Vagina (tissue), 2 donors: ENCODE measurements at regions not wholly inside any gene's neighbourhood (a gene's known extent, or its start where the extent isn't known, plus 50 kb on each side); places are given as distances from the start of the nearest gene placed in this dataset.

Experiments
- DNase-seq, 2 donors: peaks; one replicate each; pipeline ENCODE4 v3.0.0-alpha.2; 2017; ENCODE audit errors: extremely low spot score in 2 of 2
- H3K27ac ChIP-seq: fragments of 200-600 bp; sonication (generic); one replicate; pipeline ENCODE4 v1.5.1; 2019
- H3K27me3 ChIP-seq: fragments of 200-600 bp; sonication (generic); one replicate; pipeline ENCODE4 v1.5.1; 2019
- H3K36me3 ChIP-seq, 2 donors: fragments of 200-600 bp; sonication (generic); one replicate each; pipeline ENCODE4 v1.5.1; 2017 to 2019
- H3K4me1 ChIP-seq: fragments of 200-600 bp; sonication (generic); one replicate; pipeline ENCODE4 v1.5.1; 2019
- H3K4me3 ChIP-seq, 2 donors: fragments of 200-600 bp; sonication (generic); 1 replicate in 1 of 2; 2 replicates in 1 of 2; pipeline ENCODE4 v1.5.1; 2016 to 2019
- H3K9me3 ChIP-seq: fragments of 200-600 bp; sonication (generic); one replicate; pipeline ENCODE4 v1.5.1; 2019
- POLR2A ChIP-seq, 2 donors: fragments of 450-650 bp; IDR thresholded peaks; one replicate each; pipeline ENCODE4 v1.6.1; 2017; ENCODE audit warnings: antibody characterized with exemption in 2 of 2, mild to moderate bottlenecking in 2 of 2, moderate library complexity in 2 of 2
- POLR2AphosphoS5 ChIP-seq, 2 donors: sonication (generic); formaldehyde crosslinking; IDR thresholded peaks; one replicate each; pipeline ENCODE4 v1.9.0; 2017; ENCODE audit warnings: antibody characterized with exemption in 2 of 2, mild to moderate bottlenecking in 2 of 2, low read depth in 1 of 2; ENCODE audit not compliant: insufficient read depth in 1 of 2
- intact Hi-C: fragments of 100-400 bp; cut with DNase I; formaldehyde crosslinking; loops from one replicate; pipeline ENCODE4 v1.15.1; 2023
- TF ChIP-seq, protein P1 (sequence below), 3 experiments: fragments of 450-650 bp in 2 of 3; fragments of 200-600 bp in 1 of 3; sonication (generic) in 1 of 3; IDR thresholded peaks; one replicate each; pipeline ENCODE4 v1.5.1; 2017 to 2019; ENCODE audit warnings: antibody characterized with exemption in 3 of 3, mild to moderate bottlenecking in 2 of 3, moderate library complexity in 2 of 3

DNA sequence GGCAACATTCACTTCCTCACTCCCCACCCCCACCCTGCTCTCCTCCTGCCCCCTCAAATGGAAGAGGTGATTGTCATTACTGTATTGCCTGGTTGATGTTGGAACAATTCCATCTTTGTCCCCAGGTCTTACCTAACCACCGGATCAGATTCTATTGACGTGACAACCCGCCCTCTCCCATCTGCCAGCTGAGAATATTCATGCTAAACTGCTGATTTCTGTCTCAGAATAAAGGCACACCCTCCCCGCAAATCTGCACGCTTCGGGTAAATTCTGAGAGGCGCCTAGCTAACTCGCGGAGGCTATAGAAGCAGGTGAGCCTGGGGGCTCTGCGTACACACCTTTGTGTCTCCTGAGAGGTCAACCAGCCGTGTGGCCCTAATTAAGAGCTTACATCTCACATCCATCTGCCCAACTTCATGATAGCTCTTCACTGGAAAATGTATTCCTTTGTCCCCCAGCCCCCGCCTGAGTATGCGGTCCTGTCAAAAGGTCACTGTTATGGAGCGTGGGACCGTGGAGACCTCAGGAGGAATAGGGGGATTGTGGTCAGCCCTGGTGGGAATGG lies 1054.3 kb downstream of the VRK1 start:
- H3K27ac ChIP-seq, result no peak overlapping the region
- no peaks in the 10 kb centered on the region for H3K4me1 ChIP-seq
- H3K27me3 ChIP-seq, result no peaks in the 10 kb centered on the region
- H3K36me3 ChIP-seq, result no peaks in the 10 kb centered on the region
- H3K4me3 ChIP-seq, result no peak overlapping the region
- intact Hi-C loops, result no loop called here
- no peaks in the 10 kb centered on the region for H3K9me3 ChIP-seq
- peak in 1 of 2 donors; percentile 56 for DNase-seq
- TF ChIP-seq POLR2AphosphoS5 (IDR thresholded peaks at IDR 0.05; ENCODE audit: insufficient read depth in 1 of 2, low read depth in 1 of 2) (no peak), POLR2A (IDR thresholded peaks at IDR 0.05) (no peak)
- TF ChIP-seq, protein P1, sequence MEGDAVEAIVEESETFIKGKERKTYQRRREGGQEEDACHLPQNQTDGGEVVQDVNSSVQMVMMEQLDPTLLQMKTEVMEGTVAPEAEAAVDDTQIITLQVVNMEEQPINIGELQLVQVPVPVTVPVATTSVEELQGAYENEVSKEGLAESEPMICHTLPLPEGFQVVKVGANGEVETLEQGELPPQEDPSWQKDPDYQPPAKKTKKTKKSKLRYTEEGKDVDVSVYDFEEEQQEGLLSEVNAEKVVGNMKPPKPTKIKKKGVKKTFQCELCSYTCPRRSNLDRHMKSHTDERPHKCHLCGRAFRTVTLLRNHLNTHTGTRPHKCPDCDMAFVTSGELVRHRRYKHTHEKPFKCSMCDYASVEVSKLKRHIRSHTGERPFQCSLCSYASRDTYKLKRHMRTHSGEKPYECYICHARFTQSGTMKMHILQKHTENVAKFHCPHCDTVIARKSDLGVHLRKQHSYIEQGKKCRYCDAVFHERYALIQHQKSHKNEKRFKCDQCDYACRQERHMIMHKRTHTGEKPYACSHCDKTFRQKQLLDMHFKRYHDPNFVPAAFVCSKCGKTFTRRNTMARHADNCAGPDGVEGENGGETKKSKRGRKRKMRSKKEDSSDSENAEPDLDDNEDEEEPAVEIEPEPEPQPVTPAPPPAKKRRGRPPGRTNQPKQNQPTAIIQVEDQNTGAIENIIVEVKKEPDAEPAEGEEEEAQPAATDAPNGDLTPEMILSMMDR (IDR thresholded peaks at IDR 0.05), result no peak

DNA sequence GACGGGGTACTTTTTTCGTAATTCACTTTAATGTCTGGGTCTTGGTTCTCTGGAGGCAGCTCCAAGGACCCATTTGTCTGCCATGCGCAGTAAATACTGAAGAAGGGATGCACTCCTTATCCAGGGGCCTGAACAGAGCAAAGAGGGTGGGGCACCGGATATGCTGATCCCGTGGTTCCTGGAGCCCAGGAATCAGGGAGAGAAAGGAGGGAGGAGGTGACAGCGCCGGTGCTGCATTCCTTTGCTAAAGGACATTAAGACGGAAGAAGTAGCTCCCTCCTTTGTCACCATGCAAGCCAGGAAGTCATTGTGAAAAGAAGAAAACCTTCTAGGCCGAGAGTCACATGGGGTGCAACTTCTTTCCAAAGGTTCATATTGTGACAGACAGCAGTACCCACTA lies 1057.7 kb downstream of the VRK1 start:
- TF ChIP-seq POLR2AphosphoS5 (IDR thresholded peaks at IDR 0.05; ENCODE audit: insufficient read depth in 1 of 2, low read depth in 1 of 2) (no peak), POLR2A (IDR thresholded peaks at IDR 0.05) (no peak)
- TF ChIP-seq, protein P1 (IDR thresholded peaks at IDR 0.05), result no peak
- DNase-seq, result peak in 1 of 2 donors; percentile 19
- Histone ChIP-seq H3K4me1 (no peaks in the 10 kb centered on the region), H3K4me3 (no peak overlapping the region), H3K36me3 (no peaks in the 10 kb centered on the region), H3K9me3 (no peaks in the 10 kb centered on the region), H3K27ac (no peak overlapping the region), H3K27me3 (no peaks in the 10 kb centered on the region)
- intact Hi-C loops, result no loop called here

DNA sequence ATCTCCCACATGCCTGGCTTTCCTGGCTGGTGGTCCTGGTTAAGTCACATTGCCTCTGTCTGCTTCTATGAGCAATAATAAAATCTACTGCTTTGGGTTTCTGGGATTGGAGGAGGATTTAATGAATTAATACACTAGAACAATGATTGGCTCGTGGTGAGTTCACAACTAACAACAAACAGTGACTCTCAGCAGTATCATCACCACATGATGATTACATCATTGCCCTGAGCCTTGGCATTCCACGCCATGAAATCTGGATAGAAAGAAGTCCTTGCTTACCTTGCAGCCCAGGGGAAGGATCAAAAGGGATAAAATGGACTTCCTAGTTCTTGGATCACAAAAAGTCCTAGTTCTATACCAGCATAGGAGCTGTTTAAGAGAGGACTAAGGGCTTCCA lies 1069.0 kb downstream of the VRK1 start:
- H3K36me3 ChIP-seq, result no peaks in the 10 kb centered on the region
- no peaks in the 10 kb centered on the region for H3K27me3 ChIP-seq
- intact Hi-C loops, result no loop called here
- H3K4me1 ChIP-seq, result no peaks in the 10 kb centered on the region
- TF ChIP-seq, protein P1 (IDR thresholded peaks at IDR 0.05), result no peak
- TF ChIP-seq POLR2AphosphoS5 (IDR thresholded peaks at IDR 0.05; ENCODE audit: insufficient read depth in 1 of 2, low read depth in 1 of 2) (no peak), POLR2A (IDR thresholded peaks at IDR 0.05) (no peak)
- no peaks in the 10 kb centered on the region for H3K9me3 ChIP-seq
- DNase-seq, result no peak
- no peak overlapping the region for H3K27ac ChIP-seq
- H3K4me3 ChIP-seq, result no peak overlapping the region

DNA sequence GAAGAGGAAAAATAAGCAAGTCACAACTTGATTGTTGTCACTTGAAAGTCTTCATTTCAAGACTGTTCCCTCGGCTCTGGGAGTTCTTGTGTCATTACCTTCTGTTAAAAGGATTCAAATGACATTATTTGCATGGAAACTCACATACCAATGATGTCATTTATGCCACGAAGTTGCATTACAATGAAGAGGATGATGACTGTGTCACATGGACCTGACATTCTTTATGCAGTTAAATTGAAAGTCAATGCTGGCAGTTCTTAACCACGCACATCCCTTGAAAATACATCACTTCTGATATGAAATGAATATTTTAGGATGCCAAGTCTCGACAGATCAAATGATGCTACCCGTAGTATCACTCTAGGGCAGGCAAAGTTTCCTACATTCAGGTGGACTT lies 1069.5 kb downstream of the VRK1 start:
- Histone ChIP-seq H3K9me3 (no peaks in the 10 kb centered on the region), H3K36me3 (no peaks in the 10 kb centered on the region), H3K27ac (no peak overlapping the region), H3K4me1 (no peaks in the 10 kb centered on the region), H3K27me3 (no peaks in the 10 kb centered on the region), H3K4me3 (no peak overlapping the region)
- intact Hi-C loops, result no loop called here
- DNase-seq, result no peak
- TF ChIP-seq POLR2A (IDR thresholded peaks at IDR 0.05) (no peak), POLR2AphosphoS5 (IDR thresholded peaks at IDR 0.05; ENCODE audit: insufficient read depth in 1 of 2, low read depth in 1 of 2) (no peak)
- TF ChIP-seq, protein P1 (IDR thresholded peaks at IDR 0.05), result no peak

- no peaks in the 10 kb centered on the region for H3K9me3 ChIP-seq
- no peaks in the 10 kb centered on the region for H3K36me3 ChIP-seq
- H3K27me3 ChIP-seq, result no peaks in the 10 kb centered on the region
- intact Hi-C loops, result no loop called here
- no peak overlapping the region for H3K27ac ChIP-seq
- no peak for DNase-seq
- no peak overlapping the region for H3K4me3 ChIP-seq
- TF ChIP-seq POLR2AphosphoS5 (IDR thresholded peaks at IDR 0.05; ENCODE audit: insufficient read depth in 1 of 2, low read depth in 1 of 2) (no peak), POLR2A (IDR thresholded peaks at IDR 0.05) (no peak)
- TF ChIP-seq, protein P1 (IDR thresholded peaks at IDR 0.05), result no peak
- peaks cover 5% of the 10 kb centered on the region for H3K4me1 ChIP-seq
Observed at GRCh38 chr14:97873291-97873690, 1076.1 kb downstream of the VRK1 start.
